CMK (cell line): ENCODE measurements at regions not wholly inside any gene's neighbourhood (a gene's known extent, or its start where the extent isn't known, plus 50 kb on each side); places are given as distances from the start of the nearest gene placed in this dataset.
"Not testable (repeated sequence)": the region's sequence is repeated elsewhere in the genome, so short reads cannot be mapped to it uniquely, and the experiment has no call there.

Experiments
- DNase-seq: peaks from one replicate; pipeline ENCODE4 v3.0.0-alpha.2; 2010; ENCODE audit warnings: low read depth

DNA sequence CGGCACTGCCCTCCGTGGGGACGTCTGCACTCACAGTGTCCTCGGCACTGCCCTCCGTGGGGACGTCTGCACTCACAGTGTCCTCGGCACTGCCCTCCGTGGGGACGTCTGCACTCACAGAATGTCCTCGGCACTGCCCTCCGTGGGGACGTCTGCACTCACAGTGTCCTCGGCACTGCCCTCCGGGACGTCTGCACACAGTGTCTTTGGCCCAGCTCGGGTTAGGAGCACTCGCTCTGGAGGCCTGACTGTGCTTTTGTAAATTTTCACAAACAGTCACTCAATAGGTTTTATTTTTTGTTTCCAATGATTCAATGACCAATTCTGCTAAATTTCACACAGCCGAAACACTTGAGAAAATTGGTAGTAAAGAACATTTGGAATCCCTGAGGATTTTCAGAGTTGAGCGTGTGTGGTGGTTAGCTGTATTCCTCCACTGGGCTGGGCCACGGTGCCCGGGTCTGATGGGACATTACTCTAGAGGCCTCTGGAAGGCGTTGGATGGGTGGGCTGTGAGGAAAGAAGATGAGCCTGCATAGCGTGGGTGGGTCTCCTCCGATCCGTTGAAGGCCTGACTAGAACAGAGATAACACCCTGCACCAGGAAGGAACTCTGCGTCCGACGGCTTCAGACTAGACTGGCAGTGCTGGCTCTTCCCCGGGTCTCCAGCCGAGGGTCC lies 134.8 kb downstream of the RTP5 start:
- no peak for DNase-seq

DNA sequence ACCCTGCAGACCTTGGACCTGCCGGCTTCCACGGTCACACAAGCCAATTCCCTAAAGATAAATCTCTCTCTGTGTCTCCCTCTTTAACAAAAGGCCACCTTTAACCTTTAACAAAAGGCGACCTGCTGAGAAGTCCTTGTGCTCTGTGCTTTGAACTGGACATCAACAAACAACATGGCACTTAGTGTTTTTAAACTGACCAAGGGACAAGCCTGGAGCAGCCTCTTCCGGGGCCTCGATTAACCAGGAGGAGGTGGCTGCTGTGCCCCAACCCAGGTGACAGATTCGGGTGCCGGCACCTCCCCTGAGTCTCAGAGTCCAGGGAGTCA lies 135.3 kb downstream of the RTP5 start:
- DNase-seq, result no peak

- not testable (repeated sequence) for DNase-seq
Observed at GRCh38 chr2:242006091-242006634, 136.6 kb downstream of the RTP5 start.

DNA sequence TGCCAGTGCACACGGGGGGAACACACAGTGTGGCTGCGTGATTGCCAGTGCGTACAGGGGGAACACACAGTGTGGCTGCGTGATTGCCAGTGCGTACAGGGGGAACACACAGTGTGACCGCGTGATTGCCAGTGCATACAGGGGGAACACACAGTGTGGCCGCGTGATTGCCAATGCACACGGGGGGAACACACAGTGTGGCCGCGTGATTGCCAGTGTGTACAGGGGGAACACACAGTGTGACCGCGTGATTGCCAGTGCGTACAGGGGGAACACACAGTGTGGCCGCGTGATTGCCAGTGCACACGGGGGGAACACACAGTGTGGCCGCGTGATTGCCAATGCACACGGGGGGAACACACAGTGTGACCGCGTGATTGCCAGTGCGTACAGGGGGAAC lies 139.4 kb downstream of the RTP5 start:
- not testable (repeated sequence) for DNase-seq

DNA sequence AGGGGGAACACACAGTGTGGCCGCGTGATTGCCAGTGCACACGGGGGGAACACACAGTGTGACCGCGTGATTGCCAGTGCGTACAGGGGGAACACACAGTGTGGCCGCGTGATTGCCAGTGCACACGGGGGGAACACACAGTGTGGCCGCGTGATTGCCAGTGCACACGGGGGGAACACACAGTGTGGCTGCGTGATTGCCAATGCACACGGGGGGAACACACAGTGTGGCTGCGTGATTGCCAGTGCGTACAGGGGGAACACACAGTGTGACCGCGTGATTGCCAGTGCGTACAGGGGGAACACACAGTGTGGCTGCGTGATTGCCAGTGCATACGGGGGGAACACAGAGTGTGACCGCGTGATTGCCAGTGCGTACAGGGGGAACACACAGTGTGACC lies 140.3 kb downstream of the RTP5 start:
- not testable (repeated sequence) for DNase-seq

DNA sequence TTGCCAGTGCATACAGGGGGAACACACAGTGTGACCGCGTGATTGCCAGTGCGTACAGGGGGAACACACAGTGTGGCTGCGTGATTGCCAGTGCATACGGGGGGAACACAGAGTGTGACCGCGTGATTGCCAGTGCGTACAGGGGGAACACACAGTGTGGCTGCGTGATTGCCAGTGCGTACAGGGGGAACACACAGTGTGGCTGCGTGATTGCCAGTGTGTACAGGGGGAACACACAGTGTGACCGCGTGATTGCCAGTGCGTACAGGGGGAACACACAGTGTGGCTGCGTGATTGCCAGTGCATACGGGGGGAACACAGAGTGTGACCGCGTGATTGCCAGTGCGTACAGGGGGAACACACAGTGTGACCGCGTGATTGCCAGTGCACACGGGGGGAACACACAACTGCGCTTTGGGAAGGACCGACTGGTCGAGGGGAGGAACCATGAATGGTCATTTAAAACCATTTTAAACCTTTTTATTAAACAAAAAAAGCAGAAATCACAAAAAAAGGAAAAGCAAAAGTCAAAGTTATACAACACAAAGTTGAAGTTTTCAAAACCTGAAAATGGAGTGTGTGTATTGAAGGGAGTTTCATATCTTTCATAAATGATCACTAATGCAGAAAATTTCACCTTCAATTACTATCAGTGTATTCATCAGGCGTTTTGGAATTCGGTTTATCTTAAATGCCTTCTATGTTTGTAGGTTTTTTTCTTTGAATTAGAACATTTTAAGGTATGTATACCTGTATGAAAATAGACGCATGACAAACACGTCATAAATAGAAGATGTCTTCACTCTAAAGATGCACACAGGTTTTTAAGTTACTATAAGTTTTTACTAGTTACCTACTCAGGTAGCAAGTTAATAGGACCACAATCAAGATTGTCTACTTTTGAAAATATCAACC lies 141.0 kb downstream of the RTP5 start:
- DNase-seq, result not testable (repeated sequence)

DNA sequence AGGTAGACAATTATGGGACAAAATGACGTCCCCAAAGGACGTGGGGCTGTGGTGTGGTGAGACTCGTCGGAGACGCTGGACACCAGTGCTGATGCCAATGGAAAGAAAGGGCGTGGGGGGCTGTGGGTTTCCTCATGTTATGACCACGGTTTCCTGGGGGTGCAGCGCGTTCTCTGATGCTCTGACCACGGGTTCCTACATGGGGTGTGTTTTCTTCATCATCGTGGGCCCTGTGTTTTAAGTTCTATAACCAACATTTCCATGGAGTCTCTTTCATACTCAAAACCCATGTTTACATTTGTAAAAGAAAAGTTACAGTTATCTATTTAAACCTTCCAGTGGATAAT lies 141.6 kb downstream of the RTP5 start:
- no peak for DNase-seq

DNA sequence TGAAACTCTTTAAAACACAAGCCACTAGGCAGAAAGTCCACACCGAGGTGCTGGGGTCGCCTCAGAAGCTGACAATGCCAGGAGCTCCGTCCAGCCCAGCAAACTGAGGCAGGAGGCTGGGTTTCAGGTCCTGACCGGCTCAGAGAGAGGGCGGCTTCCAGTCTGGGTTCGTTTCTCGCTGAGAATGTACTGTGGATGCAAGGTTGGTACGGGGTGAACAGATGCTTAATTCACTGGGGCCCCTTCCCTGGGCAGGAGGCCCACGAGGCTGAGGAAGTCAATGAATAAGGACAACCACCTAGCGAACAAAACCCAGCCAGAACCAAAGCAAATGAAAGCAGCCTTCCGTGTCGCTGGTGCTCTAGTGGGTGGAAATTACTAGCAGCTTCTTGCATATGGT lies 142.0 kb downstream of the RTP5 start:
- DNase-seq, result no peak

GRCh38 chr2:242011991-242012764 lies 142.6 kb downstream of the RTP5 start:
- DNase-seq, result no peak

- no peak for DNase-seq
Observed at GRCh38 chr2:242012956-242013764, 143.6 kb downstream of the RTP5 start.

- DNase-seq, result no peak
Observed at GRCh38 chr2:242013771-242014170, 144.2 kb downstream of the RTP5 start.

DNA sequence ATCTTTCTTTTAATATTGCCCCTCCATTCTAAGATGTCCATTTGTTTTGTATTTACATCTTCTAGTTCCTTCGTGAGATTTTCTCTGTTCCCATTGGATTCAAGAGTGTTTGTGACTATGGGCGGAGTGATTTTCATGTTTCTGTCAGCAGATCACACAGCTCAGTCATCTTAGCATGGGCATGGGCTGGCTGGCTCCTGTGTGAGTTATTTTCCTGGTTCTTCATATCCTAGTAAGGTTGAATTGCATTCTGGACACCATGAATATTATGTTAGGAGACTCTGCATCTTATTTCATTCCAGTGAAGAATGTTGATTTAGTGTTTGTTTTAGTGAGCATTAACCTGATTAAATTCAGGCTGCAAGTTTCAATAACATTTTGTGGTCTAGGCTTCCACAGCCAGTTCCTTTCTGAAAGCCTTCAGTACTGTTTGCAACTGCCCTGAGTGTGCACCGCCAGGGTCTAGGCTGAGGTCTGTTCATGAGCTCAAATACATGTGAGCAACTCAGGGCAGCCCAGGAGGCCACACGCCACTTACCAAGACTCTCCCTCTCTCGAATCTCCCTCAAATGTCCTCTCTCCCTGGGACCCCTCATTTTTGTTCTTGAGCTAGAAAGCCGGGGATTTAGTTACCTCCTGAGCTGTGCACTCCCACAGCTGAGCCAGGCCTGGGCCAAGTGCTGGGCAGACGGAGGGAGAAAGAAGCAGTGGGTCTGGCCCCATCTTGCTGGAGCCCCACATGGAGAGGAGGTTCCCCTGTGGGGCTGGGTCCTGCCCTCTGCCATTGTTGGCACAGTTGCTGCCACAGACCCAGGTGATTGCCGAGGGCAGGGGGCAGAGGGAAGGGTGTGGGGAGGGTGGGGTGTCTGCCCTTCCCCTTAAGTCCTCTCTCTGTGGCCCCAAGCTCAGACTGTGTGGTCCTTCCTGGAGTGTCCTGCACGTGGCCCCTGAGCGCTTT lies 145.9 kb downstream of the RTP5 start:
- DNase-seq, result no peak

DNA sequence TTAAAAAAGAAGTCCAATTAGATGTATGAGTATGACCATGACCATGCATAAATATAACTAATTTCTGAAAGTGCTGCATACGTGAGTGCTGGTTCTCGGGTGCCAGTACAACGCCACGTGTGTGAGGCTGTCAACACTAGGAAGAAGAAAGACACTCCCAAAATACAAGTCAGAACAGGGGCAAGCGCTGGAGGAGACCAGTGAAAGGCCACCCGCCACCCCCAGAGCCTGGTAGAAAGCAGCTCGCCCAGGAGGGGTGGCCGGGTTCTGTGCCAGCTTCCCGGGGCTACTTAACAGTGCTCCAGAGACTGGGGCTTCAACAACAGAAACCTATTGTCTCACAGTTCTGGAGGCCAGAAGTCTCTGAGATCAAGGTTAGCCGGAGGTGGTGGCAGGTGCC lies 147.6 kb downstream of the RTP5 start:
- DNase-seq, result no peak

GRCh38 chr2:242018416-242018815 lies 148.9 kb downstream of the RTP5 start:
- DNase-seq, result not testable (repeated sequence)

GRCh38 chr2:242019344-242019743 lies 149.8 kb downstream of the RTP5 start:
- no peak for DNase-seq

- DNase-seq, result no peak
Observed at GRCh38 chr2:242020196-242021004, 150.9 kb downstream of the RTP5 start.

GRCh38 chr2:242022550-242023290 lies 153.2 kb downstream of the RTP5 start:
- no peak for DNase-seq

DNA sequence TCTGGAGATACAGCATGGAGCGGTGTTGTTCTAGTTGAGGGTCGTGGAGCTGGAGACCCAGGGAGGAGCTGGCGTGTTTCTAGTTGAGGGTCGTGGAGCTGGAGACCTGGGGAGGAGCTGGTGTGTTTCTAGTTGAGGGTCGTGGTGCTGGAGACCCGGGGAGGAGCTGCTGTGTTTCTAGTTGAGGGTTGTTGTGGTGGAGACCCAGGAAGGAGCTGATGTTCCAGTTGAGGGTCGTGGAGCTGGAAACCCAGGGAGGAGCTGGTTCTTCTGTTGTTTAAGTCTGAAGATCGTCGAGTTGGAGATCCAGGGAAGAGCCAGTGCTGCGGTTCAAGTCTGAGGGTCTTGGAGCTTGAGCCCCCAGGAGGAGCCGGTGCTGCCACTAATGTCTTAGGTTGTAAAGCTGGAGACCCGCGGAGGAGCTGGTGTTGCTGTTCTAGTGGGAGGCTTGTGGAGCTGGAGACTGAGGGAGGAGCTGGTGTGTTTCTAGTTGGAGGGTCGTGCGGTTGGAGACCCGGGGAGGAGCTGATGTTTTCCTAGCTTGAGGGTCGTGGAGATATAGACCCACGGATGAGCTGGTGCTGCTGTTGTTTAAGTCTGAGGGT lies 155.3 kb downstream of the RTP5 start:
- DNase-seq, result no peak
